Esophagus squamous epithelium (tissue), 4 donors: ENCODE measurements at regions not wholly inside any gene's neighbourhood (a gene's known extent, or its start where the extent isn't known, plus 50 kb on each side); places are given as distances from the start of the nearest gene placed in this dataset.

Experiments
- POLR2A ChIP-seq, 4 donors: fragments of 450-650 bp; IDR thresholded peaks; one replicate each; pipeline ENCODE4 v1.6.1; 2017; ENCODE audit warnings: antibody characterized with exemption in 4 of 4, mild to moderate bottlenecking in 4 of 4, moderate library complexity in 3 of 4
- TF ChIP-seq, protein P1 (sequence below), 6 experiments: fragments of 450-650 bp in 4 of 6; fragments of 200-600 bp in 2 of 6; sonication (generic) in 2 of 6; IDR thresholded peaks; one replicate each; pipeline ENCODE4 v1.5.1; 2016 to 2019; ENCODE audit warnings: antibody characterized with exemption in 6 of 6, mild to moderate bottlenecking in 4 of 6, moderate library complexity in 4 of 6

DNA sequence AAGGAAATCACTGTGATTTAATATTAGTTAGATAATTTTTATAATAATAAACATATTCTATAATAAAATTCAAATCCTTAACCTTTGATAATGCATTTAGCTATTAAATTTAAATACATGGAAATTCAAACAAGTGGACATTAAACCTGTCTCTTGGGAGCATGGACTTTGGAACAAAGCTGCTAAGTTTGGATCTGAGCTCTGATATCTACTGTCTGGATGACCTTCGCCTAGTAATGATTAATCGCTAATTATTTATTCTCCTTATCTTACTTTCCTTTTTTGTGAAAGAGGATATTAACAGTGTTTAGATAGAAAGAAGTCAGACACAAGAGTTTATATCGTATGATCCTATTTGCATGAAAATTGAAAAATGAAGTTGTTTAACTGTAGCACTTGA, 980.9 kb downstream of the FSTL5 start:
- TF ChIP-seq, protein P1, sequence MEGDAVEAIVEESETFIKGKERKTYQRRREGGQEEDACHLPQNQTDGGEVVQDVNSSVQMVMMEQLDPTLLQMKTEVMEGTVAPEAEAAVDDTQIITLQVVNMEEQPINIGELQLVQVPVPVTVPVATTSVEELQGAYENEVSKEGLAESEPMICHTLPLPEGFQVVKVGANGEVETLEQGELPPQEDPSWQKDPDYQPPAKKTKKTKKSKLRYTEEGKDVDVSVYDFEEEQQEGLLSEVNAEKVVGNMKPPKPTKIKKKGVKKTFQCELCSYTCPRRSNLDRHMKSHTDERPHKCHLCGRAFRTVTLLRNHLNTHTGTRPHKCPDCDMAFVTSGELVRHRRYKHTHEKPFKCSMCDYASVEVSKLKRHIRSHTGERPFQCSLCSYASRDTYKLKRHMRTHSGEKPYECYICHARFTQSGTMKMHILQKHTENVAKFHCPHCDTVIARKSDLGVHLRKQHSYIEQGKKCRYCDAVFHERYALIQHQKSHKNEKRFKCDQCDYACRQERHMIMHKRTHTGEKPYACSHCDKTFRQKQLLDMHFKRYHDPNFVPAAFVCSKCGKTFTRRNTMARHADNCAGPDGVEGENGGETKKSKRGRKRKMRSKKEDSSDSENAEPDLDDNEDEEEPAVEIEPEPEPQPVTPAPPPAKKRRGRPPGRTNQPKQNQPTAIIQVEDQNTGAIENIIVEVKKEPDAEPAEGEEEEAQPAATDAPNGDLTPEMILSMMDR (IDR thresholded peaks at IDR 0.05) = no peak
- TF ChIP-seq POLR2A (IDR thresholded peaks at IDR 0.05) = no peak
